ENCODE measurements at regions not wholly inside any gene's neighbourhood (a gene's known extent, or its start where the extent isn't known, plus 50 kb on each side); places are given as distances from the start of the nearest gene placed in this dataset.

GRCh38 chrX:121256647-121257046 is 209.2 kb downstream of the GLUD2 start:
- DNase-seq = no peak
- intact Hi-C loops (cut with DNase I) = no loop called here
- H3K4me1 ChIP-seq (ENCODE audit: insufficient read depth) = no peaks in the 10 kb centered on the region
- H3K4me3 ChIP-seq = no peak overlapping the region
- no peak for TF ChIP-seq POLR2A (IDR thresholded peaks at IDR 0.05)
- no peak for TF ChIP-seq CTCF (IDR thresholded peaks at IDR 0.05)
- no peak for TF ChIP-seq EP300 (IDR thresholded peaks at IDR 0.05)
- no peak overlapping the region for H3K27ac ChIP-seq
- no peaks in the 10 kb centered on the region for H3K27me3 ChIP-seq
- H3K9me3 ChIP-seq = no peaks in the 10 kb centered on the region
- no peaks in the 10 kb centered on the region for H3K36me3 ChIP-seq
- WGBS, 3 donors = 17 to 25% (median 20%) methylated on average over 2 of the region's 2 CpGs

GRCh38 chrX:121258545-121258944 is 211.1 kb downstream of the GLUD2 start:
- H3K4me1 ChIP-seq (ENCODE audit: insufficient read depth) = no peaks in the 10 kb centered on the region
- H3K27ac ChIP-seq = no peak overlapping the region
- no peak overlapping the region for H3K4me3 ChIP-seq
- intact Hi-C loops (cut with DNase I) = no loop called here
- no peaks in the 10 kb centered on the region for H3K36me3 ChIP-seq
- H3K9me3 ChIP-seq = no peaks in the 10 kb centered on the region
- H3K27me3 ChIP-seq = no peaks in the 10 kb centered on the region
- TF ChIP-seq EP300 (IDR thresholded peaks at IDR 0.05) = no peak
- no peak for TF ChIP-seq POLR2A (IDR thresholded peaks at IDR 0.05)
- TF ChIP-seq CTCF (IDR thresholded peaks at IDR 0.05) = no peak
- DNase-seq = no peak

GRCh38 chrX:121259170-121259569 is 211.8 kb downstream of the GLUD2 start:
- no peak for DNase-seq
- intact Hi-C loops (cut with DNase I) = no loop called here
- WGBS, 3 donors = 48 to 60% (median 56%) methylated on average over 2 of the region's 2 CpGs
- Histone ChIP-seq H3K4me1 (ENCODE audit: insufficient read depth) (no peaks in the 10 kb centered on the region), H3K27ac (no peak overlapping the region), H3K9me3 (no peaks in the 10 kb centered on the region), H3K27me3 (no peaks in the 10 kb centered on the region), H3K36me3 (no peaks in the 10 kb centered on the region), H3K4me3 (no peak overlapping the region)
- no peak for TF ChIP-seq POLR2A (IDR thresholded peaks at IDR 0.05)
- TF ChIP-seq EP300 (IDR thresholded peaks at IDR 0.05) = no peak
- TF ChIP-seq CTCF (IDR thresholded peaks at IDR 0.05) = no peak

GRCh38 chrX:121260596-121261240 is 213.3 kb downstream of the GLUD2 start:
- Histone ChIP-seq H3K4me1 (ENCODE audit: insufficient read depth) (no peaks in the 10 kb centered on the region), H3K9me3 (no peaks in the 10 kb centered on the region), H3K27ac (no peak overlapping the region), H3K36me3 (no peaks in the 10 kb centered on the region), H3K4me3 (no peak overlapping the region), H3K27me3 (no peaks in the 10 kb centered on the region)
- DNase-seq = no peak
- TF ChIP-seq POLR2A (IDR thresholded peaks at IDR 0.05) = no peak
- TF ChIP-seq EP300 (IDR thresholded peaks at IDR 0.05) = no peak
- TF ChIP-seq CTCF (IDR thresholded peaks at IDR 0.05) = no peak
- intact Hi-C loops (cut with DNase I) = no loop called here
- WGBS, 3 donors = 30 to 34% (median 32%) methylated on average over 2 of the region's 2 CpGs

Data from ovary (tissue), 7 donors.